ENCODE measurements at regions not wholly inside any gene's neighbourhood (a gene's known extent, or its start where the extent isn't known, plus 50 kb on each side); places are given as distances from the start of the nearest gene placed in this dataset.

DNA sequence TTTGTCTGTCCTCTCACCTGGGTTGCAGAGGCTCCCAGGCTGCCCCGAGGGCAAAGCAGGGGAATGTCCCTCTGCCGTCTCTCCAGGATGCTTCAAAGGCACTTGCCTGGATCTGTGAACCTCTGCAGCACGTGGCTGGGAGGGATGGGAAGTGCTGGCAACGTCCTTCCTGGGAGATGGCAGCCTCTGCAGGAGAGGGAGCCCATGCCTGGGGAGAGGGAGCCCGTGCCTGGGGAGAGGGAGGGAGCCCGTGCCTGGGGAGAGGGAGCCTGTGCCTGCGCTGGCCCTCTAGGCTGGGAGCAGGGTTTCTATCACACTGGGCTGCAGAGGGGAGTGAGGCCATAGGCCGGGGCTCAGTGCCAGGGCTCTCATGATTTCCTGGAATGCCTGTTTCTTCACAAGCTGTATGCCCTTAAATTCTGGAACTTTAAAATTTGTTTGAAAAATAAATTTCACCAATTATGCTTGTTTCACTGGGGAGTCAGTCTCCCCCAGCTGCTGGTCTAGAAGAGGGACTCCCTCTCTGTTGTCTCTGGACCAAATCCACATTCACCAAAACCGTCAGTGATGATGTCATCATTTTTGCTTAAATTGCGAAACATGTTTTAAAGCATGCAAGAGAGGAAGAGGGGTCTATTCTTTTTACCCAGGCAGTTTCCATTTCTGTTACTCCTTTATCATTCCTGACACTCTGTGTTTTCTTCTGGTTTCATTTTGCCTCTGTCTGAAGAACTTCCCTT, 135.7 kb downstream of the DNAJB6 start:
- TF ChIP-seq, protein P1, sequence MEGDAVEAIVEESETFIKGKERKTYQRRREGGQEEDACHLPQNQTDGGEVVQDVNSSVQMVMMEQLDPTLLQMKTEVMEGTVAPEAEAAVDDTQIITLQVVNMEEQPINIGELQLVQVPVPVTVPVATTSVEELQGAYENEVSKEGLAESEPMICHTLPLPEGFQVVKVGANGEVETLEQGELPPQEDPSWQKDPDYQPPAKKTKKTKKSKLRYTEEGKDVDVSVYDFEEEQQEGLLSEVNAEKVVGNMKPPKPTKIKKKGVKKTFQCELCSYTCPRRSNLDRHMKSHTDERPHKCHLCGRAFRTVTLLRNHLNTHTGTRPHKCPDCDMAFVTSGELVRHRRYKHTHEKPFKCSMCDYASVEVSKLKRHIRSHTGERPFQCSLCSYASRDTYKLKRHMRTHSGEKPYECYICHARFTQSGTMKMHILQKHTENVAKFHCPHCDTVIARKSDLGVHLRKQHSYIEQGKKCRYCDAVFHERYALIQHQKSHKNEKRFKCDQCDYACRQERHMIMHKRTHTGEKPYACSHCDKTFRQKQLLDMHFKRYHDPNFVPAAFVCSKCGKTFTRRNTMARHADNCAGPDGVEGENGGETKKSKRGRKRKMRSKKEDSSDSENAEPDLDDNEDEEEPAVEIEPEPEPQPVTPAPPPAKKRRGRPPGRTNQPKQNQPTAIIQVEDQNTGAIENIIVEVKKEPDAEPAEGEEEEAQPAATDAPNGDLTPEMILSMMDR (IDR thresholded peaks at IDR 0.05) = no peak

DNA sequence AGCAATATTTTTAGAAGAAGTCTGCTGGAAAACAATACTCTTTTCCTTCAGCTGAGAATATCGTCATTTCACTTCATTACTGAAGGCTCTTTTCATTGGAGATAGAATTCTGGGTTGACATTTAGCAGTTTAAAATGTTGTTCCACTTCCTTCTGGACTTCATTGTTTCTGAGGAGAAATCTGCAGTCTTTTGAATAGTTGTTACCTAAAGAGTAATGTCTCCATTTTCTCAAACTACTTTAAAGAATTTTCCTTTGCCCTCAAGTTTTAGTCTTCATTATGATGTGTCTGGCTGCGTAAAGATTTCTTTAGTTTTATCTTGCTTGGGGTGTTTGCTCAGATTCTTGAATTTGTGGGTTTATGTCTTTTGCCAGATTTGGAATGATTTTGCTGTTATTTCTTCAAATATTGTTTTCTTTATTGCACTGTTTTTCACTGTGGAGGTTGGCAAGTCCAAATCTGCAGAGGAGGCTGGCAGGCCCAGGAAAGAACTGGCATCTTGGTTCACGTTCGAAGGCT, 136.3 kb downstream of the DNAJB6 start:
- TF ChIP-seq, protein P1 (IDR thresholded peaks at IDR 0.05) = no peak

DNA sequence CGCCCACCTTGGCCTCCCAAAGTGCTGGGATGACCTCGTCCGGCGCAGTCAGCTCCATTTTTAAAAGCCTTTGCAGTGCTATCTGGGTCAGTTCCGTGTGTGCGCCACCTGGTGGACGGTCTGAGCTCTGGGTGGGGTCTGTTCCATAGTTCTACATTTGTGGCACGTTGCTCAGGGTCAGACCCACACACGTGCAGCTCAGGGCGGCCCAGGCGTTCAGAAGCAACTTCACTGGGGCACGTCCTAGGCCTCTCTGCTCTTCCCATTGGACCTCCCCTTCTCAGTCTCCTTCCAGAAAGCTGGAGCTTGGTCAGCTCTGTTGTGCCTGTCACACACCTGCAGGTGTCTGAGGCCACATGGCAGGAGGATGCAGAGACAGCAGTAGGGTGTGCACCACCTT, 137.9 kb downstream of the DNAJB6 start:
- TF ChIP-seq, protein P1 (IDR thresholded peaks at IDR 0.05) = peak; percentile 86

DNA sequence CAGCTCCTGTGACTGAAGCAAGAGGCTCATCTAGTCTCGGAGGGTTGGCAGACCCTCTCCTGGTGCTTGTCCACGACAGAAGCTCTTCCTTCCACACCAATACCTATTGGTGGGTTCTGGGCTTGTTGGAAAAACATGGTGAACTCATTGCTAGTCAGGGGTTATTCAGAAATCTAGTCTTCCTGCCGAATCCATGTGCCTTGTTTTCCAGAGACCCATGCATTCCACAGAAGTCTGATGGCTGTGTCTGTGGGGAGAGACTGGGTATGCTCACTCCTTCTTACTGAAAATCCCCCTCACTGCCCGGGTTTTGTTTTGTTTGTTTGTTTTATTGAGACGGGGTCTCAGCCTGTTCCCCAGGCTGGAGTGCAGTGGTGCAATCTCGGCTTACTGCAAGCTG, 138.3 kb downstream of the DNAJB6 start:
- TF ChIP-seq, protein P1 (IDR thresholded peaks at IDR 0.05) = no peak

DNA sequence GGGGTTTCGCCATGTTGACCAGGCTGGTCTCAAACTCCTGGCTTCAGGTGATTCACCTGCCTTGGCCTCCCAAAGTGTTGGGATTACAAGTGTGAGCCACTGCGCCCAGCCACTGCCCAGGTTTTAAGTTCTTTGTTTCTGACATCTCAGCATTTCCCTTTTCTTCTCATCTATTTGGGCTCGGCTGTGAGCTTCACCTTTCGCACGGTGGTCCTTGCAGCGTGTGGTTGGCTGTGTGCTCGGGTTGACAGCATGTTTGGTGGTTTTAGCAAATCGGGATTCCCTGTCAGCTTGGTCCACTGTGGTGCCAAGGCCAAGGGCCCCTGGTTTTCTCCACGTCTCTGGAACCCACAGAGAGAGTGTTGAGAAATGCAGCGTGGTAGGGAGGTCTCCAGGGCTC, 138.8 kb downstream of the DNAJB6 start:
- TF ChIP-seq, protein P1 (IDR thresholded peaks at IDR 0.05) = no peak

DNA sequence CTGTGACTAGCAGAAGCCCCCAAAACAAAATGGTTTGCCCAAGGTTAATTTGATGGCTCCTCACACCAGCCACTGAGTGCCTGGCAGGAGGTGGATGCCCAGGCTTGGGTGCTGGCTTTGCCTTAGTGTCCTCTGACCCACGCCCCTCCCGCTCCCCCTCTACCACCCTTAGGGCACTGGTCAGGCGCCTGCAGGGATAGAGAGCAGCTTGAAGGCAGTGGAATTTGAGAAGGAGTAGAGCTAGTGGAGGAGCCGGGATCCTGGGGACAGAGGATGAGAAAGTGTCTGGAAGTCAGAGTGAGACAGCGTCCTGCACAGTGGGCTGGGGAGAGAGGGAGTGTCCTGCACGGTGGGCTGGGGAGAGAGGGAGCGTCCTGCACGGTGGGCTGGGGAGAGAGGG, 139.4 kb downstream of the DNAJB6 start:
- TF ChIP-seq, protein P1 (IDR thresholded peaks at IDR 0.05) = no peak

DNA sequence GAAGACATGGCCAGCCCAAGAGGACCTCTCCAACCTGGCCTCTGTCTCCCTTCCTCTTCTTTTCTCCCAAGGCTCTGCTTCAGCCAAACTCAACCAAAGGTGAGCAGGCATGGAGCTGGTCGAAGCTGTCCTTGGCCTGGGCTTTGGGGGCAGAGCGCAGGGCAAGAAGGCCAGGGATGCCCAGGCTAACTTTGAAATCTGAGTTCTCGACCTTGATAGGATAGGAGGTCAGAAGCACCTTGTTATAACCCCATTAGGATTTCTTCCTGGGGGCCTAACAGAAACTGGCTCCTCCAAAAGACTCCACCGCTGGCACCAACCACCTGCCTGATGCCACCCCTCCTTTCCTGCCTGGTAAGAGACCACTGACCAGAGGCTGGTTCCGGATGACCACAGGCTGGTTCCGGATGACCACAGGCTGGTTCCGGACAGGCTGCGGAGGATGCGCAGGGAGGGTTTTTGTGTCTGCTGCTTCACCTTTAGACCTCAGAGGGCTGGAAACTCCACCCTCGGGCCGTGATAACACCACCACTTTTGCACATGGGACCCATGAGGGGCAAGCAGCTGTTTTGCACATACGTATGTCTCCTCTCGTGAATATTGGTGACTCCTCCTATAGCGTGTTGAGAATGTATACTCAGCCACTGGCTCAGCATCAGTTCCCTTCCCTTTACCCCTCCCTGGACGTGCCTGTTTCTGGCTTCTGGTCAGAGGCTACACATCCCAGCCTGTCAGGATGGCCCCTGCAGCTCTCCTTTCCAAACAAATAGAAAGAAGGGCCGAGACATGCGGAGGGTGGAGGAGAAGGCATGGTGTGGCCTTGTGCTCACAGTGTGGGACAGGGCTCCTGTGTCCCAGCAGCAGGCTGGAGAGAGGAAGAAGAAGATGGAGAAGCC, 140.1 kb downstream of the DNAJB6 start:
- TF ChIP-seq, protein P1 (IDR thresholded peaks at IDR 0.05) = no peak

Measured in LNCAP (cell line).